DOHH2 (cell line): ENCODE measurements at regions not wholly inside any gene's neighbourhood (a gene's known extent, or its start where the extent isn't known, plus 50 kb on each side); places are given as distances from the start of the nearest gene placed in this dataset.

Experiments used
- CTCF ChIP-seq: fragments of 200-600 bp; sonication (generic); IDR thresholded peaks from one replicate; pipeline ENCODE4 v1.5.1; 2014; ENCODE audit warnings: antibody characterized with exemption, mild to moderate bottlenecking, low read depth, low read length; ENCODE audit not compliant: poor library complexity, severe bottlenecking
- EZH2phosphoT487 ChIP-seq: fragments of 200-600 bp; sonication (generic); IDR thresholded peaks from 2 replicates; pipeline ENCODE4 v1.6.1; 2017; ENCODE audit warnings: borderline replicate concordance, mild to moderate bottlenecking, antibody characterized with exemption, low read length, moderate library complexity, mixed read lengths

- TF ChIP-seq CTCF (no peak), EZH2phosphoT487 (no peak)
These were observed 52.4 kb upstream of the COX10 start for GRCh38 chr17:14016858-14017257.
